GM18517 (cell line): ENCODE measurements at regions not wholly inside any gene's neighbourhood (a gene's known extent, or its start where the extent isn't known, plus 50 kb on each side); places are given as distances from the start of the nearest gene placed in this dataset.

Experiments
- ATAC-seq: cut with Tn5 transposase; IDR thresholded peaks from one replicate; pipeline ENCODE4 v1.9.1; 2021; ENCODE audit warnings: mild to moderate bottlenecking, moderate library complexity; ENCODE audit not compliant: unreplicated experiment

DNA sequence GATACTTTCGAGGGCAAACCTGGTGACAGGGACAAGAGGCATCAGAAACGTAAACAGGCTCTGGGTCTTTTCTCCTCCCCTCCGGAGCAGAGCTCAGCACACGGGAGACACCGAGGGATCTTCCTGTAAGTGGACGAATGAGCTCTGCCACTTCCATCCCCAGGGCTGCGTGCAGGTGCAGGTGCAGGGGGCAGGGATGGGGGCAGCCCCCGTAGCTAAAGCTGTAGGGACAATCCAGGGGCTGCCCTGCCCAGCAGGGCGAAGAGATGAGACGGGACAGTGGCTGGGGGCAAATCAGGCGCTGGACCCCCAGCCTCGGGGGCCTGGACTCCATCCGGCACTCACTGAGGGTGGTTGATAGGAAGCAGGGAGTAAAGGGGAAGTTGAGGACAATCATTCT, 505.4 kb downstream of the BRD1 start:
- no peak for ATAC-seq

DNA sequence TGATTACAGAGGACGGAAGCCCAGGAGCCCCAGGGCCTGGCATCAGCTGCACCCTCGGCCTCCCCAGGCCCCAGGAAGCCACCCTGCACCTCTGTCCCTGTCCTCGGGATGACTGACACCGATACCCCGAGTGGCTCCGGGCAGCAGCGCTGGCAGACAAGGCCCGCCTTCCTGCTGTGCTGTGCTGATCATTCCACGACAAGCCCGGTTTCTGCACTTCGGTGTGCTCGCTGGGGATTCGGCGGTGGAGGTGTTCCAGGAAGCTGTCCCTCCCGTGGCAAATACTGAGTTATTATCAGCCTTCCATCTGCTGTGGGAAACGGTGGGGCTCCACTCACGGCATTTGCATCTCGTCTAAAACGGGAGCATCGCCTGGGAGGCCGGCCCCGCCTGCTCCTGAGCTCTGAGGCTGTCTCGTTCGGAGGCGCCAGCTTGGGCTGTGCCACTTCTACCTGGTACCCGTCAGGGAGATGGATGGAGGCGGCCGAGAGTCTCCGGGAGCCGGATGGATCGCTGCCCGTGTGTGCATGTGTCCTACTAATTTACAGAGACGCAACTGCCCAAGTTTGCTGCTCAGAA, 506.1 kb downstream of the BRD1 start:
- no peak for ATAC-seq

DNA sequence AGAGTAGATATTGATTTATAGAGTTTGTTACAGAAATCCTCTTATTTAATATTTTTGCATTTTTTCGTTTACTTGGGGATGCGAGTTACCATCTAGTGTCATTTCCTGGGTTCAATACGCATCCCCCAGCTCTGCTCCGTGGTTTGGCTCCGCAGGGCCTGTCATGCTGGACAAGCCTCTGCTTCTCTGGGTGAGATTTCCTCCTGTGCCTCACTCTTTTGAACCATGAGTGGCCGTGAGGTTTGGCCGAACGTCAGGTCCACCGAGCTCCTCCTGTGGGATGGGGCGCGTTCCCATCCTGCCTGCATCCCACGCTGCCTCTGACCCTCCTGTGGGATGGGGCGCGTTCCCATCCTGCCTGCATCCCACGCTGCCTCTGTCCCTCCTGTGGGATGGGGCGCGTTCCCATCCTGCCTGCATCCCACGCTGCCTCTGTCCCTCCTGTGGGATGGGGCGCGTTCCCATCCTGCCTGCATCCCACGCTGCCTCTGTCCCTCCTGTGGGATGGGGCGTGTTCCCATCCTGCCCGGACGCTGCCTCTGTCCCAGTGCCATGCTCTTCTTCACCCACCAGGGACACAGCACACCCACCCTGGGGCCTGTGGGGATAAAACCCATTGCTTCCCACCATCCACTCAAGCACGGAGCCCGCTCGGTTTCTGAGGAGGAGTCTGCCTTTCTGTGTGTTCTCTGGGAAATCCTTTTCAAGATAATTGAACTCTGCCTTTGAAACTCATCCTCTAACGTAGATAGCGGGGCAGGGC, 506.8 kb downstream of the BRD1 start:
- ATAC-seq = no peak

DNA sequence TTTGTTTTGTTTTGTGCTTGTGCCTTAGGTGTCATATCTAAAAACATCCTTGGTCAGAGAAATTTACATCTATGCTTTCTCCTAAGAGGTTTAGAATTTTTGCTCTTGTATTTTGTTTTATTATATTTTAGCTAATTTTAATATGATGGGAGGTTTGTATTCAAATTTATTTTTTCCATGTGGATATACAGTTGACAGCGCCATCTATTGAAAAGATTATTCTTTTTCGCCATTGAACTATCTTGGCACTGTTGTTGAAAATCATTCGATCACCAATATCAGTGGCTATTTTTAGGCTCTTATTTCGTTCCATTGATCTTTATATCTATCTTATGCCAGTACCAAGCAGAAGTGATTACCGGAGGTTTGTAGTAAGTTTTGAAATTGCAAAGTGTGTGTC, 510.3 kb downstream of the BRD1 start:
- ATAC-seq = no peak

DNA sequence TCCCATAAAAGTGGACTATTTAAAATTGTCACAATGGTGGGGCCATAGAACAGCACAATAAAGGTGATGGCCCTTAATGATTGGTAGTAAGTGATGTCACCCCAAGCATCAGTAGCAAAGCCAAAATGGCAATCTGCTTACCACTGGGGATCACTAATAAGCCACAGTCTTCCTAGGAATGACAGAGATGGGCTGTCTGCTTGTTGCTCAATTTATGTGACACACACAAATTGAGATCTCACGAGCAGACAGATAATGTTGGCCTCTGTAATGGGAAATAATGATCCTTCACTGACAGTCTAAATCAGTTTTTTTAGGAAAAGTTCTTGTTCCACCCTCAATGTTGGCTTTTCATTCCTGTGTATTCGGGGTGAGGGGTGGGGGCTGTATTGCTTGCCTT, 515.1 kb downstream of the BRD1 start:
- ATAC-seq = no peak

DNA sequence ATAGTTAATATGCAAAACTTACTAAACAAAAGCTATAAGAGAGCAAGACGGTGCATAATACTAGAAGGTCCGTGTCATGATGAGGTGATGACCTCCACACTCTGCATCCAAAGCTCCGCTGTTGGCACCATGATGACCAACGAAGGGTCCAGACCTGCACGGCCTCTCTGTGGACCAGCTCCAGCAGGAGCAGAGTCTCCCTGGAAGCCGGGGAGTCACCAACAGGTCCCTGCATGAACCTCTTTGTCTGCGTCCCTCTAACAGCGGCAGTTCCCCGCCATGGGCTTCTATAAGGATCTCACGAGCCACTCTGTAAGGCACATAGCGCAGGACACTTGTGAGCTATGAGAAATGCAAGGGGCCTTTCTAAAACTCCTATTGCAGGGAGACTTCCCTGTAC, 517.3 kb downstream of the BRD1 start:
- no peak for ATAC-seq

DNA sequence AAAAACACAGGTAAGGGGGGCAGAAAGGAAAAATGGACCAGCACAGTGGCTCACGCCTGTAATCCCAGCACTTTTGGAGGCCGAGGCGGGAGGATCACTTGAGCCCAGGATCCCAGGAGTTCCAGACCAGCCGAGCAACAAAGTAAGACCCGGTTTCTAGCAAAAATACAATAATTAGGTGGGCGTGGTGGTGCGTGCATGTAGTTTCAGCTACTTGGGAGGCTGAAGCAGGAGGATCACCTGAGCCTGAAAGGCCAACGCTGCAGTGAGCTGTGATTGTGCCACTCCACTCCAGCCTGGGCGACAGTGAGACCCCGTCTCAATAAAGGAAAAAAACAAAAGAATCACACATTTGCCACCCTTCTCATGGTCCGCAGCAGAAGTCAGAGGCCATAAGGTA, 519.4 kb downstream of the BRD1 start:
- no peak for ATAC-seq

DNA sequence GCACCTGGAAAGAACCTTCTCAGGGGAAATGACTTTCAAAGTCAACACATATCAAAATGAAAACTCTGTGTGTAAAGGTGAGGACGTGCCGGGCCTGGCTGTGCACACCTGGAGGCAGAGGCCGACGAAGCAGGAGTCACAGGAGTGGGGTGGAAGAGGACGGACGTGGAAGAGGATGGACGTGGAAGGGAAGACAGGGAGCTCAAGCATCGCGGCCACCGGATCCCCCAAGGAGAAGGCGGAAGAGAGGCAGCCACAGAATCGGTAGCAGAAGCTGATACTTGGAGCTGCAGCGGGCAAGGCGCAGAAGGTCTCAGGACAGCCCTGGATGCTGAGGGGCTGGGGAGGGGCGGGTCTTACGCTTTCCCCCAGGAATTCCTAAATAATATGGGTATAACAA, 519.8 kb downstream of the BRD1 start:
- no peak for ATAC-seq

DNA sequence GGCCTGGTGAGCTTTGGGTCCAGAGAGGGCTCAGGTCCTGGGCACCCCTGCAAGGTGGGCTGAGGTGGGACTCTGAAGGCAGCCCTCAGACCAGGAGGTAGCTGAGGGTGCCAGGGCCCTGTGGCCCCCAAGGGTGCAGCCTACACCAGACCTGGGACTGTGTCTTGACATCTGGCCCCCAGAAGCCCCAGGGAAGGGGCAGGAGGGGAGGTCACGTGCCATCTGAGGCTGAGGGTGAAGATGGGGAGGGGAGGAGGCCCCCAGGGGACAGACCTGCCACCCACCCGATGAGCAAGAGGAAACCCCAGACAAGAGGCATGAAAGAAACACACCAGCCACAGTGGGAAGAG, 520.2 kb downstream of the BRD1 start:
- ATAC-seq = no peak

DNA sequence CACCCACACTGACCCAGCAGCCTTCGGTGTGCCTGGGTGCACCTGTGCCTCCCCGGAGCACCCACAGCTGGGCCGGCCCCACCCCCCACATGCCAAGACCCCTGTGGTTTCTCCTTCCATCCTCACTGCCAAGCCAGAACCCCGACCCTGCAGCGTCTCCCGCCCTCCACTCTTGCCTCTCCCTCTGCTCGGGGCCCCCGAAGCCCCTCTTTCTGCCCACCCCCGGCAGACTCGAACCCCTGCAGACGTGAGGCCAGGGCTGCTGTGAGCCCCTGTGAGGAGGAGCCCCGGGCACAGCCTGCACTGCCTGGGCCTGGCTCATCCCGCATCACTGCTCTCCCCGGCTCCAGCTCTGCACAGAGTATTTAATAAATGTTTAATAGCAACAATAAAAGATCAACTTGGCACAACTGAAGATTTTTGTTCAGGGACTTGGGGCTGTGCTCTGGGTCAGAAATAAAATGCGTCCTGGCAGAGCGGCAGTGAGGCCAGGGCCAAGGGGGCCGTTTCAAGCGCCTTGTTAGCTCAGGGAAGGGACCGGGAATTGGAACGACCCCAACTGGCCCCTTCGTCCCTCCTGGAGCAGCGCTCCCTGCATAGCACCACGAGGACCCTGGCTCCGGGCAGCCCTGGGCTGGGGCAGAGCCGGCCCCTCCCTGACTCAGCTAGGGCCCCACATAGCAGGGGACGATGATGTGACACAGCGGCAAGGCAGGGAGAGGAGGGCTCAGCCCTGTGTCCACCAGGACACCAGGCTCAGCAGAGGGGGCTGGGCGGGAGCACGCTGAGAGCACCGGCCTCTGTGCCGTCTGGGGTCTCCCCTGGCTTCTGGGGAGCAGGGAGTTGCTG, 520.8 kb downstream of the BRD1 start:
- no peak for ATAC-seq

DNA sequence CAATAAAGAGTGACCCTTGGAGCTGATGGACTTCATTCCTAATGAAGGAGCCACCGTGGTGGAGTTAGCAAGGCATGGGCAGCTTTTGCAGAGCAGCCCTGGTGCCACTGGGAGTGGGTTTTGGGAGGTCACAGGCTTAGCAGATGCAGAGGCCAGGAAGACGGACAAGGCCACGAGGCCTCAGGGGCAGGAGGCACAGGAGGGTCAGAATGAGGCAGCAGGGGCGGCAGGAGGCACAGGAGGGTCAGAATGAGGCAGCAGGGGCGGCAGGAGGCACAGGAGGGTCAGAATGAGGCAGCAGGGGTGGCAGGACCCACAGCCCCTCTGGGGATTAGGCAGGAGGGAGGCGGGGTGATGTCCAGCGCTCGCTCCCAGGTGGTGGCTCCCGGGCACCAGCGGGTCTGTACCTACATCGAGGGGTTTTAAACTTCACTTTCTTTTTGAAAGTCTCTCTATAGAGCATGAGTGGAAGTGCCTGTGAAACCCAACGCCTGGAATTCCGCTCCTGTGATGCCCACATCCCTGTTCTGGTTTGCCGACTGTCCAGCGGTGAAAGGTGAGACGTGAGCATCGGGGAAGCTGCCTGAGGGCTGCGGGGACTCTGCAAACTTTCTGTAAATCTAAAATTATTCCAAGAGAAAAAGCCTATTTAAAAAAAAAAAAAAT, 521.6 kb downstream of the BRD1 start:
- no peak for ATAC-seq

DNA sequence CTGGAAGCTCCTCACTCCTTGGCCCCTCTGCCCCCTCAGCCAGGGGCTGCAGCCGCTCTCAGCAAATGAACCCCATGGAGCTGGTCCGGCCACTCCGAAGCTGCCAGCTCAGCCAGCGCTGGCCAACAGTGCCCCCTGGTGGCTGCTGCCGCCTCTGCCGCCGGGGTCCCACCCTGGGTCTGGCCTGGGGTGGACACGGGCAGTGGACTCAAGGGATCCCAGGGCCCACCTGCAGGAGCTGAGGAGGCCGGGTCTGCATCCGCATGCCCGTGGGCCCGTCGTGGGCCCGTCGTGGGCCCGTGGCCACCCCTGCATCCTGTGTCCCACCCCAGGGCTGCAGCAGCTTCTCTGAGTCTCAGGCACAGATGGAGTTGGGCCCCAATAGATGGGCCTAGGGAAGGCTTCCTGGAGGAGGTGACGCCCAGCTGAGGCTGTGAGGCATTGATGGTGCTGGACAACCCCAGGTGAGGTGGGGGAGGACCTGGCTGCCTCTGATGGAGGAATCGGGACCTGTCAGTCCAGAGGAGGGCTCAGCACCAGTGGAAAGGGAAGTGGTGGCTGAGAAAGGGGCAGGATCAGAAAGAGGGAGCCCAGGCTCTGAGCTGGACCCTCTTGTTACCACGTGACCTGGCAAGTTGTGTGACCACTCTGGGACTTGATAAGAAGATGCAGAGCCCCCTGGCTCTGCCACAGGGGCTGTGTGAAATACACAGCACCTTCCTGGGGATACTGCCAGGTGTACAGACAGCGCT, 522.3 kb downstream of the BRD1 start:
- ATAC-seq = no peak

DNA sequence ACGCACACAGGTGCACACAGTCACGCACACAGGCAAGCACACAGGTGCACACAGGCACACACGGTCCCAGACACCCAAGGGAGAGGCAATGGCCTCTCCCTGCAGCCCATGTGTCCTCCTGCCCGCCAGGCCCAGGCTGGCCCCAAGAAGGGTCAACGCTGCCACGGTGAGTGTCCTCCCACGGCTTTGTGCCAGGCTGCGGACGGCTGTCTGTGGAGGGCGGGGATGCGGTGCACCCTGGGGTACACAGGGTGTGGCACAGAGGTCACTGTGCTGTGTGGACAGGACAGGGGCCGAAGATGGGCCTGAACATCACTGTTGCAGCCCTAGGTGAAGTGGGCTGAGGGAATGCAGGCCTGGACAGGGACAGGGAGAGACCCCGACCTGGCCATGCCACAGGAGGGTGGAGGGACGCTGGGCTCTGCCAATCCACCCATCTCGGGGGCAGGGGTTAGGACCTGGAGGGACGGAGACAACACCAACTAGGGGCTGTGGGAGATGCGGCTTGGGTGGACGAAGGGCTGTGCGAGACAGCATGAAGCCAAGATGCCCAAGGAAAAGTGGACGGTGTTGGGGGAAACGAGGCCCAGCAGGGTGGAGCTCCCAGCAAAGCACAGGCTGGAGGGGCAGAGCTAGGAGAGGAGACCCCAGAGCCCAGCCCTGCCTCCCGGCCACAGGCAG, 523.8 kb downstream of the BRD1 start:
- ATAC-seq = no peak

DNA sequence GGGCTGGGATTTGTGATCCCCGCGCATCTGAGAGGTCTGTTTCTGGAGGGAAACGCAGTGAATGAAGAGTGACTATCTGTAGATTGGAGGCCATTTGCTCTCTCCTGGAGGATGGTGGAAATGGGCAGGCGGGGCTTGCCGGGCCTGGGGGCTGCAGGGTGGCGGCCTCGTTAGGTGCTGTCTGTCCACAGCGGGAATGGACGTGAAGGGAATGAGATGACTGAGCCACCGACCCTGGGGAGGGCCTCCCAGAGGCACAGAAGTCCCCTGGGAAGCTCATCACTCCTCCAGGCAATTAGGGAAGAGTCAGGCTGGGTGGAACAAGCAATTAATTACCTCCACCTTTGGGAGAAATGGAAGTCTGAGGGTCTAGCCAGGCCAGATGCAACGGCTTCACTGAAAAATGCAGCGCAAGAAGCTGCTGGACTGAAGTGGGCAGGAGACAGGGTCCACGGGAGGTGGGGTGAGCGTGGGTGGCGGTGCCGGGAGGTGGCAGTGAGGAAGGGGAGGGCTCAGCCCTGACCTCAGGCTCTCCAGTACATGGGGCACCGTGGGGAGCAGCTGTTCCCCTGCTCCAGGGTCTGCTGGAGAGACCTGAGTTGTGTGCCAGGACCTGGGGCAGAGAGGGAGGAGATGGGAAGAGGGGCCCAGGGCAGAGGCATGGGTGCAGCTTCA, 524.5 kb downstream of the BRD1 start:
- ATAC-seq = no peak

DNA sequence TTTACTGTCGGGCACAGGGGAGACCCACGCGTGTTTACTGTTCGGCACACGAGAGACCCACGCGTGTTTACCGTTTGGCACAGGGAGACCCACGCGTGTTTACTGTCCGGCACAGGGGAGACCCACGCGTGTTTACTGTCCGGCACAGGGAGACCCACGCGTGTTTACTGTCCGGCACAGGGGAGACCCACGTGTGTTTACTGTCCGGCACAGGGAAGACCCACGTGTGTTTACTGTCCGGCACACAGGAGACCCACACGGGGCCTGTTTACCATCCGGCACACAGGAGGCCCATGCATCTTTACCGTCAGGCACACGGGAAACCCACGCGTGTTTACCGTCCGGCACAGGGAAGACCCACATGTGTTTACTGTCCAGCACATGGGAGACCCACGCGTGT, 525.1 kb downstream of the BRD1 start:
- no peak for ATAC-seq

DNA sequence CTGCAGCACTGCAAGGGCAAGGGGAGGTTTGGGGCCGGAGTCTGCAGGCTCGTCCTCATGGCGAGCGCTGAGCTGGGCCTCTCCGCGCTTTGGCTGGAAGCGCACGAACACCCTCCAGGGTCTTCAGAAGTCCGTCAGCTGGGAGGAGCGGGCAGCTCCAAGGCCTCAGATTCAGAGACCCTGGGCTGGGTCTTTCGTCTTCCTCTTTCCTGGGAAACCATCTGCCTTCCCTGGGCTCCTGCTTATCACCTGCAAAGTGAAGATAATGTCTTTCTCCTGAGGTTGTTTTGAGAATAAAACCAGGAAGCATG, 525.6 kb downstream of the BRD1 start:
- no peak for ATAC-seq

DNA sequence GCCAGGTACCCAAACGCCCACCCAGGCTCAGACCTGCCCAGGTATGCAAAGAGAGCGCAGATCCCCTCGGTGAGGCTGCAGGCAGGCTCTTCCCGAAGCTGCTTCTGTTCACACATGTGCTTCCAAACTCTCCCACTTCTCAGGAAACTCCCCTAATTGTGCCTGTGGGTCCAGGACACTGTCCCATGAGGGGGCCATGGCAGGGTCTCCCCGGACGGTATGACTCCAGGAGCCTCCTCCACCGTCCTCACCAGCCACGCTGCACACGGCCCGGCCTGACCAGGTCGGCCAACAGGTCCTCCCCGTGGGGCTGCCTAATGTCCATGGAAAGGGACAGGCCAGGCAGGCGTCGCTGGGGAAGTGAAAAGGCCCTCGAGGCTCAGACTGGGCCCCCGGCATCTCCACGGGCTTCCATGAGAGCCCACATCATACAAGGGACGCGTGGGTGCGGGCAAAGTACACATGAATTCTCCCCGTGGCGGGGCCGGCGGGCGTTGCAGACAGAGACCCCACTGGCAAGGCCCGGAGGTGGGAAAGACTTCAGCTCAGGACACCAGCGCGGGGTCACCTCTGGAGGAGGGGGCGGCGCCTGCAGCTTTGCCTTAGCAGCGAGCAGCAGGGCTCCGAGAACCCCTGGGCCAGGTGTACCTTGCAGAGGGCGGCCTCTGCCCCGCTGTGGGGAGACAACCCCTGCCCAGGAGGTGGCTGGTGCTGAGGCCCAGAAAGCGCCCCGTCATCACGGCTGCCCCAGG, 526.1 kb downstream of the BRD1 start:
- ATAC-seq = no peak

DNA sequence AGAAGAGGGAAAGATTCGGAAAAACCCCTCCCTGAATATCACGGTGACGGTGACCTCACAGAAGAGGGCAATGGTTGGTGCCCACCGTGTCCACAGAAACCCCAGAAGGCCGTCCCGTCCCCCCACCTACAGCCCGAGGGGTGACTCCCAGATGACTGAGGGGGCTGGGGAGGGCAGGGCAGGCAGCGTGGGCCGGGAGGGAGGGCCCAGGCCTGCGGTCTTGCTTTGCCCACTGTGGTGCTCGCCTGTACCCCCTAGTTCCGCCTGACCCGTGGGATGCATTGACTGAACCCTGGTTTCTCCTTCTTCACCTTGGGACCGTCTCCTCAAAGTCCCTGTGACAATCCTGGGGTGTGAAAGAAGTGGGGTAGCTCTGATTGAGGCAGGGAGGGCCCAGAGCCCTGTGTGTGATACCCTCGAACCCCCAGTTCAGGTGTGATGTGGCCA, 526.7 kb downstream of the BRD1 start:
- no peak for ATAC-seq

DNA sequence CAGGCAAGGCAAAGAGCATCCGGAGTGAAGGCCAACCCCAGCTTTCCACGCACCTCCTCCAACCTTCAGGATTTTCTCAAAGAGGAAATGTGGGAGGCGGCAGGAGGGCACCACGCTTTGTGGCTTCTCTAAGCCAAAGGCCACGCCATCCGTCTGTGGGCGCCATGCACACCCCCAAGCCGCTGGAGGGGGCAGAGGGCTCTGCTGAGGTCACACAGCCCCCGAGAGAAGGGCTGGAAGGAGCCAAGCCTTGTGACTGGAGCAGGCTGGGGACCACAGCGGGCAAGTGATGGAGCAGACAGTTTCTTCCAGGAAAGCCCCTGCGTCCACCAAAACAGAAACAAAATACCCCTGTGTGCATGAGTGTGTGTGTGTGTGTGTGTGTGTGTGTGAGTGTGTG, 527.4 kb downstream of the BRD1 start:
- no peak for ATAC-seq
